Astrocyte (in vitro differentiated cells and primary cell): ENCODE measurements at regions not wholly inside any gene's neighbourhood (a gene's known extent, or its start where the extent isn't known, plus 50 kb on each side); places are given as distances from the start of the nearest gene placed in this dataset.

Experiments
- DNase-seq: peaks from one replicate; pipeline ENCODE4 v3.0.0-alpha.2; 2010; ENCODE audit warnings: low read depth
- FAIRE-seq: peaks from 2 replicates; lab custom pipeline; 2011; peaks lifted over from hg19 to GRCh38; lab: Jason Lieb, UNC
- H2AFZ ChIP-seq: 2 replicates; pipeline ENCODE4 v1.6.0; 2012; ENCODE audit warnings: low read depth, low read length, inconsistent platforms
- H3K27ac ChIP-seq: 2 replicates; pipeline ENCODE4 v1.5.1; 2011; ENCODE audit warnings: low read depth, low read length, inconsistent platforms
- H3K27me3 ChIP-seq: 2 replicates; pipeline ENCODE4 v1.6.0; 2011; ENCODE audit warnings: low read length, inconsistent platforms; ENCODE audit not compliant: insufficient read depth
- H3K36me3 ChIP-seq: 2 replicates; pipeline ENCODE4 v1.5.1; 2011; ENCODE audit warnings: low read length, inconsistent platforms; ENCODE audit not compliant: insufficient read depth
- H3K4me1 ChIP-seq: 2 replicates; pipeline ENCODE4 v1.5.1; 2011; ENCODE audit warnings: low read length, inconsistent platforms; ENCODE audit not compliant: insufficient read depth
- H3K4me2 ChIP-seq: 2 replicates; pipeline ENCODE4 v1.6.0; 2012; ENCODE audit warnings: low read length, inconsistent platforms
- H3K4me3 ChIP-seq: 2 replicates; pipeline ENCODE4 v1.5.1; 2011; ENCODE audit warnings: low read depth, mild to moderate bottlenecking, low read length, inconsistent platforms; ENCODE audit not compliant: insufficient read depth
- H3K79me2 ChIP-seq: 2 replicates; pipeline ENCODE4 v1.6.0; 2012; ENCODE audit warnings: mild to moderate bottlenecking, low read length, inconsistent platforms; ENCODE audit not compliant: insufficient read depth
- H3K9ac ChIP-seq: 2 replicates; pipeline ENCODE4 v1.6.0; 2012; ENCODE audit warnings: mild to moderate bottlenecking, low read length, inconsistent platforms
- H3K9me3 ChIP-seq: 2 replicates; pipeline ENCODE4 v1.5.1; 2012; ENCODE audit warnings: low read depth, mild to moderate bottlenecking, low read length, inconsistent platforms; ENCODE audit not compliant: insufficient read depth
- H4K20me1 ChIP-seq: 2 replicates; pipeline ENCODE4 v1.6.0; 2012; ENCODE audit warnings: low read length, inconsistent platforms; ENCODE audit not compliant: insufficient read depth
- H3K27ac Mint-ChIP-seq: one replicate; pipeline ENCODE4 v1.8.0; 2021; ENCODE audit warnings: mild to moderate bottlenecking, mixed read lengths; ENCODE audit not compliant: unreplicated experiment
- H3K27me3 Mint-ChIP-seq: one replicate; pipeline ENCODE4 v1.8.0; 2021; ENCODE audit warnings: low read depth, mixed read lengths; ENCODE audit not compliant: unreplicated experiment
- H3K36me3 Mint-ChIP-seq: one replicate; pipeline ENCODE4 v1.8.0; 2021; ENCODE audit warnings: low read depth, mixed read lengths; ENCODE audit not compliant: unreplicated experiment
- H3K4me1 Mint-ChIP-seq: one replicate; pipeline ENCODE4 v1.8.0; 2021; ENCODE audit warnings: low read depth, mixed read lengths; ENCODE audit not compliant: unreplicated experiment
- H3K4me3 Mint-ChIP-seq: one replicate; pipeline ENCODE4 v1.8.0; 2021; ENCODE audit warnings: mild to moderate bottlenecking, moderate library complexity, mixed read lengths; ENCODE audit not compliant: unreplicated experiment
- H3K9me3 Mint-ChIP-seq: one replicate; pipeline ENCODE4 v1.8.0; 2021; ENCODE audit warnings: mild to moderate bottlenecking, mixed read lengths; ENCODE audit not compliant: unreplicated experiment
- EZH2 ChIP-seq: IDR thresholded peaks from 2 replicates; pipeline ENCODE4 v1.6.1; 2012; ENCODE audit warnings: mild to moderate bottlenecking, low read length, inconsistent platforms; ENCODE audit not compliant: insufficient read depth
- TF ChIP-seq, protein P1 (sequence below): IDR thresholded peaks from 2 replicates; pipeline ENCODE4 v1.5.1; 2011; ENCODE audit warnings: low read depth, mild to moderate bottlenecking, inconsistent platforms, low read length, moderate library complexity; ENCODE audit not compliant: insufficient read depth

DNA sequence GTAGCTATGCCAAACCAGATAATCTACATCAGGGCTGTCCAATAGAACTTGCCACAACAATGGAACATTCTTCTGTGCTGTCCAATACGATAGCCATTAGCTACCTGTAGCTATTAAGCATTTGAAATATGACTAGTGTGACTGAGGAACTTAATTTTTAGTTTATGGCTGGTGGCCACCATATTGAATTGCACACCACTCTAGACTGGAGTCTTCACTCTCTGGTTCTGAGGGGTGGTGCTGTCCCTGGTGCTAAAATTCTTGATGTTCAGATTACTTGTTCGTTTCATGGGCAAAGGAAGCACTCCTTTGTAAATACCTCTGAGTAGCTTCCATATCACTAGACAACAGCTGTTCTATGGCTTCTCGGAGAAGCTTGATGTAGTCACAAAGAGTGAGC lies 296.6 kb downstream of the NPIPA8 start:
- no peak for DNase-seq

GRCh38 chr16:18037051-18037450 lies 299.5 kb downstream of the NPIPA8 start:
- Histone ChIP-seq H3K4me3 (no peak overlapping the region), H3K27me3 (no peaks in the 10 kb centered on the region), H4K20me1 (no peaks in the 10 kb centered on the region), H3K79me2 (no peaks in the 10 kb centered on the region), H2AFZ (no peak overlapping the region), H3K36me3 (no peaks in the 10 kb centered on the region), H3K4me2 (no peak overlapping the region), H3K9me3 (no peaks in the 10 kb centered on the region), H3K9ac (no peak overlapping the region), H3K27ac (no peak overlapping the region), H3K4me1 (no peaks in the 10 kb centered on the region)
- Mint-ChIP-seq H3K27me3 (peaks cover 4% of the 10 kb centered on the region), H3K4me1 (no peaks in the 10 kb centered on the region), H3K36me3 (no peaks in the 10 kb centered on the region), H3K9me3 (peaks cover 6% of the 10 kb centered on the region), H3K4me3 (no peak overlapping the region), H3K27ac (no peak overlapping the region)
- DNase-seq = no peak
- no peak for FAIRE-seq
- no peak for TF ChIP-seq EZH2
- TF ChIP-seq, protein P1, sequence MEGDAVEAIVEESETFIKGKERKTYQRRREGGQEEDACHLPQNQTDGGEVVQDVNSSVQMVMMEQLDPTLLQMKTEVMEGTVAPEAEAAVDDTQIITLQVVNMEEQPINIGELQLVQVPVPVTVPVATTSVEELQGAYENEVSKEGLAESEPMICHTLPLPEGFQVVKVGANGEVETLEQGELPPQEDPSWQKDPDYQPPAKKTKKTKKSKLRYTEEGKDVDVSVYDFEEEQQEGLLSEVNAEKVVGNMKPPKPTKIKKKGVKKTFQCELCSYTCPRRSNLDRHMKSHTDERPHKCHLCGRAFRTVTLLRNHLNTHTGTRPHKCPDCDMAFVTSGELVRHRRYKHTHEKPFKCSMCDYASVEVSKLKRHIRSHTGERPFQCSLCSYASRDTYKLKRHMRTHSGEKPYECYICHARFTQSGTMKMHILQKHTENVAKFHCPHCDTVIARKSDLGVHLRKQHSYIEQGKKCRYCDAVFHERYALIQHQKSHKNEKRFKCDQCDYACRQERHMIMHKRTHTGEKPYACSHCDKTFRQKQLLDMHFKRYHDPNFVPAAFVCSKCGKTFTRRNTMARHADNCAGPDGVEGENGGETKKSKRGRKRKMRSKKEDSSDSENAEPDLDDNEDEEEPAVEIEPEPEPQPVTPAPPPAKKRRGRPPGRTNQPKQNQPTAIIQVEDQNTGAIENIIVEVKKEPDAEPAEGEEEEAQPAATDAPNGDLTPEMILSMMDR = no peak

More for the DNA sequence above, 296.6 kb downstream of the NPIPA8 start:
- Histone ChIP-seq H3K4me3 (no peak overlapping the region), H3K9ac (no peak overlapping the region), H2AFZ (no peak overlapping the region), H3K79me2 (no peaks in the 10 kb centered on the region), H4K20me1 (no peaks in the 10 kb centered on the region), H3K4me2 (no peak overlapping the region), H3K9me3 (no peaks in the 10 kb centered on the region), H3K4me1 (no peaks in the 10 kb centered on the region), H3K36me3 (no peaks in the 10 kb centered on the region), H3K27me3 (no peaks in the 10 kb centered on the region), H3K27ac (no peak overlapping the region)
- TF ChIP-seq EZH2 = no peak
- TF ChIP-seq, protein P1 = no peak
- Mint-ChIP-seq H3K4me1 (no peaks in the 10 kb centered on the region), H3K4me3 (no peak overlapping the region), H3K36me3 (no peaks in the 10 kb centered on the region), H3K27ac (no peak overlapping the region), H3K27me3 (peaks cover 7% of the 10 kb centered on the region), H3K9me3 (peaks cover 6% of the 10 kb centered on the region)
- FAIRE-seq = no peak

GRCh38 chr16:18024611-18025010 lies 311.9 kb downstream of the NPIPA8 start:
- Mint-ChIP-seq H3K36me3 (no peaks in the 10 kb centered on the region), H3K27me3 (no peaks in the 10 kb centered on the region), H3K4me1 (no peaks in the 10 kb centered on the region), H3K9me3 (no peaks in the 10 kb centered on the region), H3K4me3 (no peak overlapping the region), H3K27ac (no peak overlapping the region)
- Histone ChIP-seq H3K4me2 (no peak overlapping the region), H3K79me2 (no peaks in the 10 kb centered on the region), H3K36me3 (no peaks in the 10 kb centered on the region), H3K27ac (no peak overlapping the region), H3K4me1 (no peaks in the 10 kb centered on the region), H4K20me1 (no peaks in the 10 kb centered on the region), H3K9me3 (no peaks in the 10 kb centered on the region), H3K9ac (no peak overlapping the region), H3K27me3 (no peaks in the 10 kb centered on the region), H3K4me3 (no peak overlapping the region), H2AFZ (no peak overlapping the region)
- FAIRE-seq = no peak
- no peak for TF ChIP-seq EZH2
- TF ChIP-seq, protein P1 = no peak
- DNase-seq = no peak
